ENCODE measurements at regions not wholly inside any gene's neighbourhood (a gene's known extent, or its start where the extent isn't known, plus 50 kb on each side); places are given as distances from the start of the nearest gene placed in this dataset.

GRCh38 chr7:81402227-81402626 lies 367.6 kb downstream of the HGF start:
- TF ChIP-seq CTCF (IDR thresholded peaks at IDR 0.05) (no peak), POLR2A (IDR thresholded peaks at IDR 0.05) (no peak)
